ENCODE measurements at regions not wholly inside any gene's neighbourhood (a gene's known extent, or its start where the extent isn't known, plus 50 kb on each side); places are given as distances from the start of the nearest gene placed in this dataset.

GRCh38 chr10:28082885-28083284, 84.0 kb upstream of the ODAD2 start:
- no peak for TF ChIP-seq POLR2AphosphoS5 (IDR thresholded peaks at IDR 0.05)
- no peak for TF ChIP-seq POLR2A (IDR thresholded peaks at IDR 0.05)
- TF ChIP-seq CTCF (IDR thresholded peaks at IDR 0.05) = no peak
- no peak for TF ChIP-seq EP300 (IDR thresholded peaks at IDR 0.05)
